HG03095 (cell line): ENCODE measurements at regions not wholly inside any gene's neighbourhood (a gene's known extent, or its start where the extent isn't known, plus 50 kb on each side); places are given as distances from the start of the nearest gene placed in this dataset.
A peak's percentile ranks its signal among the peaks of the same experiment; 100 is the strongest.

Experiments used
- ATAC-seq: cut with Tn5 transposase; IDR thresholded peaks from one replicate; pipeline ENCODE4 v1.9.1; 2021; ENCODE audit warnings: moderate library complexity; ENCODE audit not compliant: unreplicated experiment

GRCh38 chr1:58996341-58997059 lies 212.7 kb upstream of the JUN start:
- peak; percentile 82 for ATAC-seq

GRCh38 chr1:58997060-58997411 lies 213.2 kb upstream of the JUN start:
- ATAC-seq: peak; percentile 66

GRCh38 chr1:58997637-58998036 lies 213.8 kb upstream of the JUN start:
- no peak for ATAC-seq

GRCh38 chr1:58999676-59000075 lies 215.8 kb upstream of the JUN start:
- ATAC-seq: no peak

- ATAC-seq: no peak
These were observed 220.9 kb upstream of the JUN start for GRCh38 chr1:59004755-59005154.

- peak; percentile 52 for ATAC-seq
These were observed 221.8 kb upstream of the JUN start for GRCh38 chr1:59005491-59006288.

GRCh38 chr1:59006289-59006658 lies 222.4 kb upstream of the JUN start:
- no peak for ATAC-seq

- no peak for ATAC-seq
These were observed 223.1 kb upstream of the JUN start for GRCh38 chr1:59006932-59007331.

GRCh38 chr1:59007429-59007819 lies 223.6 kb upstream of the JUN start:
- no peak for ATAC-seq

- peak; percentile 42 for ATAC-seq
These were observed 224.2 kb upstream of the JUN start for GRCh38 chr1:59007820-59008598.

GRCh38 chr1:59008599-59009347 lies 224.9 kb upstream of the JUN start:
- ATAC-seq: no peak

- no peak for ATAC-seq
These were observed 227.8 kb upstream of the JUN start for GRCh38 chr1:59011663-59012062.

- no peak for ATAC-seq
These were observed 228.5 kb upstream of the JUN start for GRCh38 chr1:59012378-59012777.

GRCh38 chr1:59013276-59013927 lies 229.6 kb upstream of the JUN start:
- ATAC-seq: peak; percentile 56

GRCh38 chr1:59013928-59014279 lies 230.1 kb upstream of the JUN start:
- no peak for ATAC-seq

GRCh38 chr1:59014827-59015226 lies 231.0 kb upstream of the JUN start:
- no peak for ATAC-seq

GRCh38 chr1:59015708-59016107 lies 231.9 kb upstream of the JUN start:
- no peak for ATAC-seq

- no peak for ATAC-seq
These were observed 232.5 kb upstream of the JUN start for GRCh38 chr1:59016390-59016789.

GRCh38 chr1:59017501-59018231 lies 233.8 kb upstream of the JUN start:
- ATAC-seq: no peak

- ATAC-seq: no peak
These were observed 234.6 kb upstream of the JUN start for GRCh38 chr1:59018446-59018845.
